C4-2B (cell line): ENCODE measurements at regions not wholly inside any gene's neighbourhood (a gene's known extent, or its start where the extent isn't known, plus 50 kb on each side); places are given as distances from the start of the nearest gene placed in this dataset.

Experiments
- H3K27ac ChIP-seq: fragments of 450-650 bp; 2 replicates; pipeline ENCODE4 v1.5.1; 2017
- ZFX ChIP-seq: fragments of 450-650 bp; IDR thresholded peaks from 2 replicates; pipeline ENCODE4 v1.6.1; 2017
- TF ChIP-seq, protein P1 (sequence below): fragments of 450-650 bp; conservative IDR thresholded peaks from 2 replicates; pipeline ENCODE4 v1.5.1; 2017; ENCODE audit warnings: mild to moderate bottlenecking

DNA sequence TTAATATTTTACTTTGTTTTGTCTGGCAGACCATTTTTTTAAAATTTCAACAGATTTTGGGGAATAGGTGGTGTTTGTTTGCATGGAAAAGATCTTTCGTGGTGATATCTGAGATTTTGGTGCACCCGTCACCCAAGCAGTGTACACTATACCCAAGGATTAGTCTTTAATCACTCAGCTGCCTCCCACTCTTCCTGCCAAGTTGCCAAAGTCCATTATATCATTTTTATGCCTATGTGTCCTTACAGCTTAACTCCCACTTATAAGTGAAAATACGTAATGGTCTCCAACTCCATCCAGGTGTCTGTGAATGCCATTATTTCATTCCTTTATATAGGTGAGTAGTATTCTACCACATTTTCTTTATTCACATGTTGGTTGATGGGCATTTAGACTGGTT, 281.7 kb upstream of the GK2 start:
- TF ChIP-seq, protein P1, sequence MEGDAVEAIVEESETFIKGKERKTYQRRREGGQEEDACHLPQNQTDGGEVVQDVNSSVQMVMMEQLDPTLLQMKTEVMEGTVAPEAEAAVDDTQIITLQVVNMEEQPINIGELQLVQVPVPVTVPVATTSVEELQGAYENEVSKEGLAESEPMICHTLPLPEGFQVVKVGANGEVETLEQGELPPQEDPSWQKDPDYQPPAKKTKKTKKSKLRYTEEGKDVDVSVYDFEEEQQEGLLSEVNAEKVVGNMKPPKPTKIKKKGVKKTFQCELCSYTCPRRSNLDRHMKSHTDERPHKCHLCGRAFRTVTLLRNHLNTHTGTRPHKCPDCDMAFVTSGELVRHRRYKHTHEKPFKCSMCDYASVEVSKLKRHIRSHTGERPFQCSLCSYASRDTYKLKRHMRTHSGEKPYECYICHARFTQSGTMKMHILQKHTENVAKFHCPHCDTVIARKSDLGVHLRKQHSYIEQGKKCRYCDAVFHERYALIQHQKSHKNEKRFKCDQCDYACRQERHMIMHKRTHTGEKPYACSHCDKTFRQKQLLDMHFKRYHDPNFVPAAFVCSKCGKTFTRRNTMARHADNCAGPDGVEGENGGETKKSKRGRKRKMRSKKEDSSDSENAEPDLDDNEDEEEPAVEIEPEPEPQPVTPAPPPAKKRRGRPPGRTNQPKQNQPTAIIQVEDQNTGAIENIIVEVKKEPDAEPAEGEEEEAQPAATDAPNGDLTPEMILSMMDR = no peak
- no peak for TF ChIP-seq ZFX
- no peak overlapping the region for H3K27ac ChIP-seq

DNA sequence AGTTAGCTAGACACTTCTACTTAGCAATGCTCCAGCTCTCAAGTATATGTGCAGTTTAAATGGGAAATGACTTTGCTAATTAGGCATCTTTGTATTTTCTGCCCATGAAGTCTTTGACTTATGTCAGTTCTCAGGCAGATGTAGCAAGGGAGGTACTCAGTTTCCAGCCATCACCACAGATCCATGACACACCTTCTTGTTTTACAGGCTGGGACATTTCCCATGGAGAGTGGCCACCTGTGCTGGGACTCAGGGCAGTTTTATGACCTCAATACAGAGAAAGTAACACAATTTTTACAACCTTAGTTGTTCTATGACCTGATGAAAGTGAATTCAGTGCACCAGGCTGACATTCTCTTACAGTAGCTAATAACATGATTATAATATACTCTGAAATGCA, 280.7 kb upstream of the GK2 start:
- TF ChIP-seq, protein P1 = no peak
- TF ChIP-seq ZFX = no peak
- no peak overlapping the region for H3K27ac ChIP-seq

DNA sequence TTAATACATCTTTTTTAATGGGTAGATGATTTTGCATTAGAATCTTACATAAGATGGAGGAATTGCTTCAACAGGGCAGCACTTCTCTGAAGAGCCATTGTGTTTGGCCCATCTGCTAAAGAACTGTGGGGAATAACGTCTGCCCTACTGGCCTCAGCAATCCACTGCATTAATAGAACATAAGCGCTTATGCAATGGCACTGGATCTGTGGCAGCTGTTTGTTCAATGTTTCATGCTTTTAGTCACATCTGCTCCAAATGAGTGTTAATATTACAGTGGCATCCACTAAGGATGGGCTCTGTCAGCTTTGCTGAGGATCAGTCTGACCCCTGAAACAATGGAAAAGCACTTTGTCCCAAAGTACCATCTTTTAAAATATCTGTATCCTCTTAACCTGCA, 279.0 kb upstream of the GK2 start:
- H3K27ac ChIP-seq = no peak overlapping the region
- TF ChIP-seq, protein P1 = no peak
- TF ChIP-seq ZFX = no peak

DNA sequence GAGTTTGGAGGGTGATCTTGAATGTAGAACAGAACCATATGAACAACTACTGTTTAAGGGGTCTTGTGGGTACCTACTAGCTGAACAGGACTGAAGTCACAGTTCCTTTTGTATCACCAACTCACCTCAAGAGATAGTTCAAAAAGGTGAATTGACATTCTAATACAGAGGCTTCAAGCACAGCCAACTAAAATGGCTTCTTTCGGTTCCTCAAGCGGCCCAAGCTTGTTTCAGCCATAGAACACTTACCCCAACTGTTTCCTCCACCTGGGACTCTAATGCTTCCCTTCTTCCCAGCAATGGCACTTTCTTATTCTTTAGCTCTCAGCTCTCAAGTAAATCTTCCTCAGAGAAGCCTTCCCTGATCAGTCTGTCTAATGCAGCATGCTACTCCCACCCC, 277.5 kb upstream of the GK2 start:
- TF ChIP-seq, protein P1 = no peak
- TF ChIP-seq ZFX = no peak
- no peak overlapping the region for H3K27ac ChIP-seq

DNA sequence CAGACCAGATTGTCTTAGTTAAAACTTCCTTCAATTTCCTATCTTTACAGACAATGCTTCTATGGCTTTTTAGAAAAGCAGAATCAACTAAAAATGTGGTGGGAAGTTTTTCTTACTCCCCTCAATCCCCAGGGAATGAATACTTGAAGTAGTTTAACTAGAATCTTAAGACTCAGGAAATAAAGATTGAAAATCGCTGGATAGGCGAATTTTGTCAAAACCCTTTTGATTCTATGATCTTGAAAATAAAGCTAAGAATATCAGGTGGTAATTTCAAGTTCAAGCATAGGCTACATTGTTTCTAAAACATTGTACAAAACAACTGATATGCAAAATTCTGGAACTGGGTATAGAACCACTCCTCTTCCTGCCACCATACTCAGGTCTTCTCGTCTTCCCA, 276.5 kb upstream of the GK2 start:
- TF ChIP-seq ZFX = no peak
- TF ChIP-seq, protein P1 = no peak
- H3K27ac ChIP-seq = no peak overlapping the region

DNA sequence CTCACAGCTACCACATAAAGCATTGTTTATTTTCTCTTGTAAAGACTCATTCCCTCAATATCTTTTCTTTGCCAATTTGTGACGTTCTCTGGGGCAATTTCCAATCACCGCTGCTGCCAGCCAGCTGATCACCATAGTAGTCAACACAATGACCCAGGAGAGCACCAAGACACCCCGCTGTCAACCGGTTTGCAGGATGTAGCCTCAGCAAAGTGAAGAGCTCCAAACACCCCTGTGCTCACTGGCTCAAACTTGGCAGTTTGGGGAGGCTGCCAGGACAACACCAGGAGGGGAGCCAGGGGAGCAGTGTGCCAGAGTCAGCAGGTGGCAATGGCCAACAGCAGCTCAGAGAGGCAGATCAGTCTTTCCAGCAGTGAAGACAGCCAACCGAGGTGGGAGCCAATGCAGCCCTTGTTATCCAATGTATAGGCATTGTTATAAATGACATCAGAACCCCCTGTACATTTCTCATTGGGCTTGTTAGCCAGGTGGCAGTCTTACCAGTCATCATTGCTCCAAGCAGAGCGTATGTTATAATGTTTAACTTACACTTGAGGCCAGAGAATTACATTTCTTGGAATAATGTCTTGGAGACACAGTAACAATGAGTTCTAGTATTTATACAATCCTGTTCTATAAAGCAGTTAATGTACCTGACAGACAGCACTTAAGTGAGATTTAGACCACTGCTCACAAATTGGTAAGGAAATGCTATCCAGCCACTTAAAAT, 274.9 kb upstream of the GK2 start:
- TF ChIP-seq ZFX = no peak
- TF ChIP-seq, protein P1 = no peak

DNA sequence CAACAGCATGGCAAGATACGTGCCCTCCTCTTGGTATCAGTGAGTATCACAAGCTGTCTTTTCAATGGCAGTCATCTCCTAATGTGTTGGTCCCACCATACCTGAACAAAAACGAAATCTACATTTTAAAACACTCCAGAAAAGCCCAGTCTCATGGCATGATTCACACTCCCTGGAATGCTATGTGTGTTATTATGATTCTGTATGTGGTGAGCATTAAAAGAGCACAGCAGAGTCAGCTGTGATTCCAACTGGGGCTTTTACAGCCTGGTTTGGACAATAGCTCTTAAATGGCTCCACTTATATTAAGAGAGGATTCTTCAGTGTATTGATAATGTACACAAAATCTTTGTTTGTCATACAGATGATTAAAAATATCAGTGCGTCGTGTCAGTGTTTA, 274.1 kb upstream of the GK2 start:
- H3K27ac ChIP-seq = no peak overlapping the region
- TF ChIP-seq, protein P1 = no peak
- TF ChIP-seq ZFX = no peak

More for the DNA sequence above, 274.9 kb upstream of the GK2 start:
- no peak overlapping the region for H3K27ac ChIP-seq
